H1 (cell line): ENCODE measurements at regions not wholly inside any gene's neighbourhood (a gene's known extent, or its start where the extent isn't known, plus 50 kb on each side); places are given as distances from the start of the nearest gene placed in this dataset.

ENCODE experiments used
- CBX8 ChIP-seq: fragments of 300-800, 300-1000 bp; sonication (generic); IDR thresholded peaks from 2 replicates; pipeline ENCODE4 v1.7.1; 2016; ENCODE audit warnings: low read depth, low read length, borderline replicate concordance
- RAD21 ChIP-seq, 2 experiments: IDR thresholded peaks in 1 of 2; conservative IDR thresholded peaks in 1 of 2; 2 replicates each; pipeline ENCODE4 v1.6.1; 2011; ENCODE audit warnings: low read depth in 2 of 2, low read length in 2 of 2, improper control_type of control experiment in 1 of 2, inconsistent platforms in 1 of 2, mild to moderate bottlenecking in 1 of 2, moderate library complexity in 1 of 2
- RXRA ChIP-seq: IDR thresholded peaks from 2 replicates; pipeline ENCODE4 v1.6.1; 2011; ENCODE audit warnings: low read depth, mild to moderate bottlenecking, low read length, moderate library complexity; ENCODE audit not compliant: insufficient read depth
- TAF7 ChIP-seq: optimal IDR thresholded peaks from 2 replicates; pipeline ENCODE3; 2011; ENCODE audit warnings: low read depth, mild to moderate bottlenecking, inconsistent platforms, low read length, moderate library complexity, borderline replicate concordance

GRCh38 chr22:35010543-35010942 lies 55.4 kb upstream of the ISX start (continued):
- TF ChIP-seq CBX8: no peak
- TF ChIP-seq TAF7: no peak
- no peak for TF ChIP-seq RXRA
- TF ChIP-seq RAD21 (IDR thresholded peaks at IDR 0.05 in 1 of 2, conservative IDR thresholded peaks at IDR 0.05 in 1 of 2; ENCODE audit: low read depth in 2 of 2, low read length in 2 of 2): no peak
